CD4-positive, alpha-beta T cell (primary cell): ENCODE measurements at regions not wholly inside any gene's neighbourhood (a gene's known extent, or its start where the extent isn't known, plus 50 kb on each side); places are given as distances from the start of the nearest gene placed in this dataset.

Experiments used
- ATAC-seq: fragments of 200-7000 bp; cut with Tn5 transposase; one replicate; pipeline ENCODE4 v1.10.0; 2022; ENCODE audit warnings: mild to moderate bottlenecking; ENCODE audit not compliant: poor library complexity
- CTCF ChIA-PET: fragments of 350-600 bp; sonication (Branson Sonifier 250); formaldehyde crosslinking; loops from one replicate; lab custom pipeline; 2021; ENCODE audit warnings: antibody characterized with exemption, inconsistent platforms; lab: Charles Lee
- POLR2A ChIA-PET: fragments of 350-600 bp; sonication (Branson Sonifier 250); formaldehyde crosslinking; loops from one replicate; lab custom pipeline; 2021; ENCODE audit warnings: antibody characterized with exemption, inconsistent platforms; lab: Charles Lee
- DNase-seq, 14 experiments: peaks; one replicate each; pipeline ENCODE4 v3.0.0-alpha.2; 2013 to 2020; ENCODE audit warnings: mixed read lengths in 2 of 14
- H3K27ac ChIP-seq, 2 donors: one replicate each; pipeline versions ENCODE4 v1.5.1 to v1.7.0; 2013; ENCODE audit warnings: low read length in 2 of 2, low read depth in 1 of 2, mild to moderate bottlenecking in 1 of 2
- H3K27me3 ChIP-seq, 2 experiments: 1 replicate in 1 of 2; 2 replicates in 1 of 2; pipeline versions ENCODE4 v1.6.1 to v1.7.0; 2013; ENCODE audit warnings: low read length in 2 of 2, control low read depth in 1 of 2, mild to moderate bottlenecking in 1 of 2, moderate library complexity in 1 of 2; ENCODE audit not compliant: insufficient read depth in 2 of 2, control insufficient read depth in 1 of 2
- H3K36me3 ChIP-seq: one replicate; pipeline ENCODE4 v1.6.1; 2013; ENCODE audit warnings: low read length, control low read depth; ENCODE audit not compliant: insufficient read depth
- H3K4me1 ChIP-seq: one replicate; pipeline ENCODE4 v1.6.1; 2013; ENCODE audit warnings: low read length, control low read depth; ENCODE audit not compliant: insufficient read depth
- H3K4me3 ChIP-seq: one replicate; pipeline ENCODE4 v1.5.1; 2013; ENCODE audit warnings: mild to moderate bottlenecking, low read length, moderate library complexity
- H3K9me3 ChIP-seq, 2 experiments: 1 replicate in 1 of 2; 2 replicates in 1 of 2; pipeline versions ENCODE4 v1.6.1 to v1.7.0; 2013; ENCODE audit warnings: low read length in 2 of 2, mild to moderate bottlenecking in 2 of 2, control low read depth in 1 of 2, moderate library complexity in 1 of 2; ENCODE audit not compliant: control insufficient read depth in 1 of 2, insufficient read depth in 1 of 2
- H3K27ac Mint-ChIP-seq: one replicate; pipeline ENCODE4 v1.8.0; 2020; ENCODE audit warnings: mixed read lengths
- H3K27me3 Mint-ChIP-seq: one replicate; pipeline ENCODE4 v1.8.0; 2021; ENCODE audit warnings: mixed read lengths
- H3K36me3 Mint-ChIP-seq: one replicate; pipeline ENCODE4 v1.8.0; 2021; ENCODE audit warnings: low read depth, mixed read lengths
- H3K4me1 Mint-ChIP-seq: one replicate; pipeline ENCODE4 v1.8.0; 2021; ENCODE audit warnings: low read depth, mixed read lengths
- H3K4me3 Mint-ChIP-seq: one replicate; pipeline ENCODE4 v1.8.0; 2020; ENCODE audit warnings: mild to moderate bottlenecking, mixed read lengths
- H3K9me3 Mint-ChIP-seq: one replicate; pipeline ENCODE4 v1.8.0; 2020; ENCODE audit warnings: mixed read lengths
- intact Hi-C, 2 experiments: fragments of 100-400 bp; cut with DNase I in 1 of 2; cut with micrococcal nuclease in 1 of 2; formaldehyde crosslinking; loops; one replicate each; pipeline versions ENCODE4 v1.15.1 to v1.9.0; 2023 to 2025; cut with DNase I, micrococcal nuclease
- TF ChIP-seq, protein P1 (sequence below): fragments of 200-600 bp; IDR thresholded peaks from one replicate; pipeline ENCODE4 v1.8.0; 2022; ENCODE audit warnings: antibody characterized with exemption, mild to moderate bottlenecking

DNA sequence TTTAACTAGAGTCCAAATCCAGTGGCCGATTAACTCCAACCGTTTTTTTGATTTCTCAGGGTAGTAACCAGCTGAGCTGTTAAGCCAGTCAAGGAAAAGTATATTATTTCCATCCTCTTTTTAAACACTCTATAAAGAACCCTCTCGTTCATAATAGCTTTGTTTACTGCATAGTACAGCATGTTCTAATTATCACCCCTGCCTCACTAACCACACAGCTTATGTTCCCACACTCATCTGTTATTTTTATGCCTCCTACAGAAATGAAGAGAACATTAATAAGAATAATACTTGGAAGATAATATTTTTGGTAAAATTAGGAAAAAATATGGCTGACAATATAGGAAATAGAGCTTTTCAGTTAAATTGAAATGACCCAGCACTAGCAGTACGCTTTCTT is 2132.8 kb upstream of the CELF4 start:
- TF ChIP-seq, protein P1, sequence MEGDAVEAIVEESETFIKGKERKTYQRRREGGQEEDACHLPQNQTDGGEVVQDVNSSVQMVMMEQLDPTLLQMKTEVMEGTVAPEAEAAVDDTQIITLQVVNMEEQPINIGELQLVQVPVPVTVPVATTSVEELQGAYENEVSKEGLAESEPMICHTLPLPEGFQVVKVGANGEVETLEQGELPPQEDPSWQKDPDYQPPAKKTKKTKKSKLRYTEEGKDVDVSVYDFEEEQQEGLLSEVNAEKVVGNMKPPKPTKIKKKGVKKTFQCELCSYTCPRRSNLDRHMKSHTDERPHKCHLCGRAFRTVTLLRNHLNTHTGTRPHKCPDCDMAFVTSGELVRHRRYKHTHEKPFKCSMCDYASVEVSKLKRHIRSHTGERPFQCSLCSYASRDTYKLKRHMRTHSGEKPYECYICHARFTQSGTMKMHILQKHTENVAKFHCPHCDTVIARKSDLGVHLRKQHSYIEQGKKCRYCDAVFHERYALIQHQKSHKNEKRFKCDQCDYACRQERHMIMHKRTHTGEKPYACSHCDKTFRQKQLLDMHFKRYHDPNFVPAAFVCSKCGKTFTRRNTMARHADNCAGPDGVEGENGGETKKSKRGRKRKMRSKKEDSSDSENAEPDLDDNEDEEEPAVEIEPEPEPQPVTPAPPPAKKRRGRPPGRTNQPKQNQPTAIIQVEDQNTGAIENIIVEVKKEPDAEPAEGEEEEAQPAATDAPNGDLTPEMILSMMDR = no peak
- Histone ChIP-seq H3K4me3 (no peak overlapping the region), H3K27me3 (no peaks in the 10 kb centered on the region), H3K36me3 (no peaks in the 10 kb centered on the region), H3K9me3 (no peaks in the 10 kb centered on the region), H3K27ac (no peak overlapping the region), H3K4me1 (no peaks in the 10 kb centered on the region)
- ATAC-seq (no peak), DNase-seq (no peak)
- intact Hi-C loops = no loop called here
- CTCF ChIA-PET = no interaction called here
- Mint-ChIP-seq H3K9me3 (no peaks in the 10 kb centered on the region), H3K4me3 (no peak overlapping the region), H3K4me1 (no peaks in the 10 kb centered on the region), H3K27me3 (no peaks in the 10 kb centered on the region), H3K27ac (no peak overlapping the region), H3K36me3 (no peaks in the 10 kb centered on the region)
- POLR2A ChIA-PET = no interaction called here

DNA sequence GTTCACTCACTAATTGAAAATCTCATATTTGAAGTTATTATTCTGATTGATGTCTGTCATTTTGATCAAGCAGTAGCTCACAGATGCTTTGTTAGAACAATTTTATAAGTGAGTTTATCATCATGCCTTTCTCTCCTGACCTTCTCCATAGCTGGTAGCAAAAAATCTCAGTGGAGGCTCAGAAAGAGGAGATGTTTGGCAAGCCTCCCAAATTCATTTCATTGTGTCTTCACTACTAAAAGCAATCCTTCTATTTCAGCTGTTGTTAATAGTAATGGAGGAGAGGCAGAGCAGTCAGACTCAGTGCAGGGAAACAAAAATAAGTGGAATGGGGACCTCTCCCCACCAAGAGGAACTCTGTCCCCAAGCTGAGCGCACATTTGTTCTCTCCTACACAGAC is 2127.8 kb upstream of the CELF4 start:
- Mint-ChIP-seq H3K27ac (no peak overlapping the region), H3K4me3 (no peak overlapping the region), H3K4me1 (no peaks in the 10 kb centered on the region), H3K9me3 (no peaks in the 10 kb centered on the region), H3K27me3 (no peaks in the 10 kb centered on the region), H3K36me3 (no peaks in the 10 kb centered on the region)
- Histone ChIP-seq H3K9me3 (peaks cover 0 to 9% of the 10 kb centered on the region in 2 experiments), H3K36me3 (no peaks in the 10 kb centered on the region), H3K27ac (no peak overlapping the region), H3K4me3 (no peak overlapping the region), H3K27me3 (no peaks in the 10 kb centered on the region), H3K4me1 (no peaks in the 10 kb centered on the region)
- ChIA-PET POLR2A (no interaction called here), CTCF (no interaction called here)
- DNase-seq (no peak), ATAC-seq (no peak)
- TF ChIP-seq, protein P1 = no peak
- intact Hi-C loops = no loop called here

DNA sequence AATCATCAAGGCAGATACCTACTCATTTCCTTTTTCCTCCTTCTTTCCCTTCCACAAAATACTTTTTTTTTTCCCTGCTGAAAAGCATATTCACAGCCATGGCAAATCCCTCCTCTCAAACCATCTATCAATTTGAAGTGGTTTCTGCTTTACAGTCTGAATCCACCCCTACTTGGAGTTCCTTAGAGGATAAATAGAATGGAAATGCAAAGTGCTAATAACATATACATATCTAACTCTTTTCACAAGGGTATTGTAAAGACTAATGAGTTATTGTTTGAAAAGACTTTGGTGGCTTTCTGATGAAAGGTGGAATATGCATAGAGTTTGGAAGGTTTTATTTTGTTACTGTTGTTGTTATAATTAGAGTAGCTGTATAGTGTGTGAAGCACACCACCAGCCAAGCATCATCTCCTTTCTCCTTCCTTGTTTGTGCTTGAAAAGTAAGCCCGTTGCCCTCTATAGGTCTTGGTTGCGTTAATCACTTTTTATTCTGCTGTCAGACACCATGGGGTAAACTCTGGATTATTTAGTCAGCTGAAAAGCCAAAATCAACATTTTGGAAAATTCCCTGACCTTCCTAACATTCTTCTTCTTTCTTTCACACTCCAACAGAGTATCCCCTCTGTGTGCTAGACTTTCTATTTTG is 2126.9 kb upstream of the CELF4 start:
- TF ChIP-seq, protein P1 = no peak
- H3K27ac Mint-ChIP-seq = no peak overlapping the region
- H3K27me3 ChIP-seq = no peaks in the 10 kb centered on the region
- peaks cover 0 to 9% of the 10 kb centered on the region in 2 experiments for H3K9me3 ChIP-seq
- H3K27ac ChIP-seq = no peak overlapping the region
- no peaks in the 10 kb centered on the region for H3K36me3 Mint-ChIP-seq
- POLR2A ChIA-PET = no interaction called here
- no peaks in the 10 kb centered on the region for H3K36me3 ChIP-seq
- DNase-seq = no peak
- H3K27me3 Mint-ChIP-seq = no peaks in the 10 kb centered on the region
- no peak overlapping the region for H3K4me3 Mint-ChIP-seq
- intact Hi-C loops = no loop called here
- H3K9me3 Mint-ChIP-seq = no peaks in the 10 kb centered on the region
- no peaks in the 10 kb centered on the region for H3K4me1 ChIP-seq
- H3K4me3 ChIP-seq = no peak overlapping the region
- CTCF ChIA-PET = no interaction called here
- H3K4me1 Mint-ChIP-seq = no peaks in the 10 kb centered on the region
- no peak for ATAC-seq
